Jurkat, Clone E6-1 (cell line): ENCODE measurements at regions not wholly inside any gene's neighbourhood (a gene's known extent, or its start where the extent isn't known, plus 50 kb on each side); places are given as distances from the start of the nearest gene placed in this dataset.
"Not testable (repeated sequence)": the region's sequence is repeated elsewhere in the genome, so short reads cannot be mapped to it uniquely, and the experiment has no call there.

ENCODE experiments used
- DNase-seq: peaks from one replicate; pipeline ENCODE4 v3.0.0-alpha.2; 2011; ENCODE audit warnings: low read depth, low spot score
- H3K4me3 ChIP-seq: 2 replicates; pipeline ENCODE4 v1.5.1; 2011; ENCODE audit warnings: mild to moderate bottlenecking, low read length, control low read depth, moderate library complexity

DNA sequence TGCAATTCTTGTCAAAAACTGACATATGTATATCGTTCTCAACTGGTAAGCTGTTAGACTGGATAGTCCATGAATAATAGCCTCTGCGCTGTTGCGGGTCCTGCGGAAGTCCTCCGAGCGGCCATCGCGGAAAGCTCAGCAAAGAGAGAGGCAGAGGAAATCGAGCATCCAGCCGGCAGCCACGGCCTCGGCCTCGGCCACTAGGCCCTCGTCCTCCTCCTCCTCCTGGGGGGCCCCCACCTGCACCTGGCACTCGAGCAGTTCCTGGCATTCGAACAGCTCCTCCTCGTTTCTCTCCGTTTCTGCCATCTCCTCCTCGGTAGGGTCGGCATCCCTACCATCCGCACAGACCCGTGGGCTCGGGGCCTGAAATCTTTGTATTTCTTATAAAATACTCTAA lies 111.2 kb upstream of the CYLC1 start:
- H3K4me3 ChIP-seq, DNase-seq: not testable (repeated sequence)

GRCh38 chrX:83750451-83750850 lies 110.5 kb upstream of the CYLC1 start:
- not testable (repeated sequence) for DNase-seq, H3K4me3 ChIP-seq

GRCh38 chrX:83759872-83760271 lies 101.1 kb upstream of the CYLC1 start:
- H3K4me3 ChIP-seq = no peak overlapping the region
- DNase-seq = peak; percentile 3

- DNase-seq = no peak
- no peak overlapping the region for H3K4me3 ChIP-seq
Observed at GRCh38 chrX:83771664-83772063, 89.3 kb upstream of the CYLC1 start.
